ENCODE measurements at regions not wholly inside any gene's neighbourhood (a gene's known extent, or its start where the extent isn't known, plus 50 kb on each side); places are given as distances from the start of the nearest gene placed in this dataset.

DNA sequence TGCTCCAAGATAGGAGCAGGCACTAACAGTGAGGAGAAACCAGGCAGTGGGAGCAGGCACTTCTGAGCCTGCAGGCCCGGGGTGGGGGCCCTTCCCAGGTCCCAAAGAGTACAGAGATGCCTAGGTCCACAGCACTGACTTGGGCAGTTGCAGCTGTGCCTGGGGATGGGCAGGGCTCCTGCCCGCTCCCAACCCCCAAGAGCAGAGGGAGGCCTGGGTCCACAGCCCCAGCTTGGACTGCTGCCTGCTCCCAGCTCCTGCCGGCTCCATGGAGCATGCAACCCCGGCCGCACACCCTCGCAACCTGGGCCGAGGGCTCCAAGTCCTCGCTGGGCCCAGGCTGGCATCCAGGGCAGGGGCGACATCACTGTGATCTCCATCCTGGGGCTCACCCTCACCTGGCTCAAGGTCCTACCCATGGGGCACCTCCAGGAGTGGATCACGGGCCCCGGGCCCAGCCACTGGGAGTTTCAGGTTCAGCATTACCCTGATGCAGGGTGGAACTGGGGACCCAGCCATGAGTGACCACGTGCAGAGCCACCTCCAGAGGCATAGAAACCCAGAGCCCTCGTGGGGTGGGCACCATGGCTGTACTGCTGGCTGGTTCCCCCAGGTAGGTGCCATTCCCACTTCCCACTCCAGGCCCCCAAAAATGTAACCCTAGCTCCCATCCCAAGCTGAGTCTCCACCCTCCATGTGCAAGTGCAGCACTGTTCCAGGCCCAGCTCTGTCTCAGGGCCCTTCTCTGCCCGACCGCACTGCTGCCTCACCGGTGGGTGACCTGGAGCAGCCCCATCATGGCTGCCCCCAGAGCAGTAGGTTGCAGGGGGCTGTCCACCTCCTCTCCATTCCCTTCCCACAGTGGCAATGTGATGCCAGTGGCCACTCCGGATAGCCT lies 325.6 kb downstream of the NR4A2 start:
- Histone ChIP-seq H3K27ac (ENCODE audit: insufficient read depth, low read length) (no peak overlapping the region), H3K9ac (ENCODE audit: insufficient read depth, low read length) (no peak overlapping the region), H3K36me3 (ENCODE audit: control insufficient read depth, insufficient read depth, low read length) (no peaks in the 10 kb centered on the region), H3K4me2 (ENCODE audit: extremely low read depth, insufficient read depth, low read length) (no peak overlapping the region), H3K27me3 (ENCODE audit: control insufficient read depth, insufficient read depth, low read length) (no peaks in the 10 kb centered on the region), H4K20me1 (ENCODE audit: control insufficient read depth, extremely low read depth, insufficient read depth, low read length) (no peaks in the 10 kb centered on the region), H2AFZ (ENCODE audit: low read length) (no peak overlapping the region), H3K79me2 (ENCODE audit: control insufficient read depth, insufficient read depth, low read length) (no peaks in the 10 kb centered on the region), H3K4me1 (ENCODE audit: control insufficient read depth, extremely low read depth, insufficient read depth, low read length) (no peaks in the 10 kb centered on the region), H3K9me3 (ENCODE audit: control insufficient read depth, insufficient read depth, low read depth, low read length) (no peaks in the 10 kb centered on the region), H3K4me3 (replicated peaks in 1 of 4; ENCODE audit: control extremely low read depth in 1 of 4, insufficient read depth in 1 of 4, low read depth in 3 of 4, low read length in 4 of 4) (no peak overlapping the region)
- TF ChIP-seq, protein P1, sequence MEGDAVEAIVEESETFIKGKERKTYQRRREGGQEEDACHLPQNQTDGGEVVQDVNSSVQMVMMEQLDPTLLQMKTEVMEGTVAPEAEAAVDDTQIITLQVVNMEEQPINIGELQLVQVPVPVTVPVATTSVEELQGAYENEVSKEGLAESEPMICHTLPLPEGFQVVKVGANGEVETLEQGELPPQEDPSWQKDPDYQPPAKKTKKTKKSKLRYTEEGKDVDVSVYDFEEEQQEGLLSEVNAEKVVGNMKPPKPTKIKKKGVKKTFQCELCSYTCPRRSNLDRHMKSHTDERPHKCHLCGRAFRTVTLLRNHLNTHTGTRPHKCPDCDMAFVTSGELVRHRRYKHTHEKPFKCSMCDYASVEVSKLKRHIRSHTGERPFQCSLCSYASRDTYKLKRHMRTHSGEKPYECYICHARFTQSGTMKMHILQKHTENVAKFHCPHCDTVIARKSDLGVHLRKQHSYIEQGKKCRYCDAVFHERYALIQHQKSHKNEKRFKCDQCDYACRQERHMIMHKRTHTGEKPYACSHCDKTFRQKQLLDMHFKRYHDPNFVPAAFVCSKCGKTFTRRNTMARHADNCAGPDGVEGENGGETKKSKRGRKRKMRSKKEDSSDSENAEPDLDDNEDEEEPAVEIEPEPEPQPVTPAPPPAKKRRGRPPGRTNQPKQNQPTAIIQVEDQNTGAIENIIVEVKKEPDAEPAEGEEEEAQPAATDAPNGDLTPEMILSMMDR (conservative IDR thresholded peaks at IDR 0.05 in 1 of 2, IDR thresholded peaks at IDR 0.05 in 1 of 2; ENCODE audit: low read depth in 1 of 2, low read length in 2 of 2) = no peak
- DNase-seq (ENCODE audit: low read depth in 2 of 2) = no peak

DNA sequence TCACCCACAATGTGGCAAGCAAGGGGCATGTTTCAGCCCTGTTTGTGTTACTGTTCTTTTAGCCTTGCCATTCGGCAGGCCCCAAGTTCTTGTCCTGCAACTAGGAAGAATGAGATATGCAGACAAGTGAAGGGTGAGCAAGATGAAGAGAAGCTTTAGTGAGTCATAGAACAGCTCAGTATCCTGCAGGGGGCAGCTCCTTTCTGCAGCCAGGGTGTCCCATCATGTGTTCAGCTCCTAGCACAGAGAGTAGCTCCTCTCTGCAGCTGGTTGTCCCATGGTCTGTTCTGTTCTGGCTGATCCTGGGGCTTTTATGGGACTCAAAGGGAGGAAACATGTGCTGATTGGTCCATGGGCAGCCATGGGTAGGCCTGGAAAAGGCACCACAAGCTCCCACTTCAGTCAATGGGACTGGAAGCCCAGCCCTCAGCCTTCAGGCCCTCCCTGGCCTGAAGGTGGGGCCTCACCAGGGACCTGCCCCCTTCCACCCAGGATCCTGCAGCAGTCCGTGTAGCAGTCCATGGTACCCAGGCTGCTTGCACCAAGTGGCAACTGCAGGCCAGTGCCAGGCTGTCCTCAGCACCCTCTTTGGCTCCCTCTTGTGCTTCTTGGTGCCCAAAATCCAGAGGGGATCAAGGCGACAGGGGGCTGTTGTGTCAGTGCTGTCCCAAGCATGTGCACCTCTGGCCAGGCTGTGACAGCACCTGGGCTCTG lies 326.4 kb downstream of the NR4A2 start:
- no peaks in the 10 kb centered on the region for H3K79me2 ChIP-seq (ENCODE audit: control insufficient read depth, insufficient read depth, low read length)
- no peak overlapping the region for H3K4me3 ChIP-seq (replicated peaks in 1 of 4; ENCODE audit: control extremely low read depth in 1 of 4, insufficient read depth in 1 of 4, low read depth in 3 of 4, low read length in 4 of 4)
- H3K9me3 ChIP-seq (ENCODE audit: control insufficient read depth, insufficient read depth, low read depth, low read length) = no peaks in the 10 kb centered on the region
- H3K36me3 ChIP-seq (ENCODE audit: control insufficient read depth, insufficient read depth, low read length) = no peaks in the 10 kb centered on the region
- no peak overlapping the region for H3K27ac ChIP-seq (ENCODE audit: insufficient read depth, low read length)
- no peaks in the 10 kb centered on the region for H4K20me1 ChIP-seq (ENCODE audit: control insufficient read depth, extremely low read depth, insufficient read depth, low read length)
- TF ChIP-seq, protein P1 (conservative IDR thresholded peaks at IDR 0.05 in 1 of 2, IDR thresholded peaks at IDR 0.05 in 1 of 2; ENCODE audit: low read depth in 1 of 2, low read length in 2 of 2) = no peak
- no peak for TF ChIP-seq EZH2 (IDR thresholded peaks at IDR 0.05; ENCODE audit: low read length, missing control alignments)
- H3K27me3 ChIP-seq (ENCODE audit: control insufficient read depth, insufficient read depth, low read length) = no peaks in the 10 kb centered on the region
- no peak overlapping the region for H3K4me2 ChIP-seq (ENCODE audit: extremely low read depth, insufficient read depth, low read length)
- no peak overlapping the region for H3K9ac ChIP-seq (ENCODE audit: insufficient read depth, low read length)
- no peaks in the 10 kb centered on the region for H3K4me1 ChIP-seq (ENCODE audit: control insufficient read depth, extremely low read depth, insufficient read depth, low read length)
- no peak overlapping the region for H2AFZ ChIP-seq (ENCODE audit: low read length)
- DNase-seq (ENCODE audit: low read depth in 2 of 2) = peak in 1 of 2 donors; percentile 6

DNA sequence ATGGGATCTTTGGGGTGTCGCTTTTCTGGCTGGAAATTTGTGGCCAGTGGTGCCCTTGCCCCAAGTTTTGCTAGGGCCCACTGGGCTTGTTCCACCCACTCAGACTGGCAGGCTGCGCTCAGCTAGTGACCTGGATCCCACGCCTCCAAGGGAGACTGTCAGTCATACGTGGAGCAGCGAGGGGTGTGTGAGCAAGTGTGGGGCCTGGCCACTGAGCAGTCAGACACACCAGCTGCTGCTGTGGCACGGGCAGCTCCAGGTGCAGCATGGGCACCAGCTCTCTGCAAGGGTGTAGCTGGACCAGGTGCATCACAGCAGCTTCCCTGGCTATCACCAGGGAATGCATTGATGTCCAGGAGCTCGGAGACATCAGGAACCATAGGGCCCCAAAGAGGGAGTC lies 327.0 kb downstream of the NR4A2 start:
- H3K4me3 ChIP-seq (replicated peaks in 1 of 4; ENCODE audit: control extremely low read depth in 1 of 4, insufficient read depth in 1 of 4, low read depth in 3 of 4, low read length in 4 of 4) = no peak overlapping the region
- H2AFZ ChIP-seq (ENCODE audit: low read length) = no peak overlapping the region
- no peaks in the 10 kb centered on the region for H3K9me3 ChIP-seq (ENCODE audit: control insufficient read depth, insufficient read depth, low read depth, low read length)
- H3K4me2 ChIP-seq (ENCODE audit: extremely low read depth, insufficient read depth, low read length) = no peak overlapping the region
- H3K79me2 ChIP-seq (ENCODE audit: control insufficient read depth, insufficient read depth, low read length) = no peaks in the 10 kb centered on the region
- no peak overlapping the region for H3K9ac ChIP-seq (ENCODE audit: insufficient read depth, low read length)
- no peak for DNase-seq (ENCODE audit: low read depth in 2 of 2)
- no peak overlapping the region for H3K27ac ChIP-seq (ENCODE audit: insufficient read depth, low read length)
- TF ChIP-seq EZH2 (IDR thresholded peaks at IDR 0.05; ENCODE audit: low read length, missing control alignments) = no peak
- TF ChIP-seq, protein P1 (conservative IDR thresholded peaks at IDR 0.05 in 1 of 2, IDR thresholded peaks at IDR 0.05 in 1 of 2; ENCODE audit: low read depth in 1 of 2, low read length in 2 of 2) = no peak
- no peaks in the 10 kb centered on the region for H3K36me3 ChIP-seq (ENCODE audit: control insufficient read depth, insufficient read depth, low read length)
- H4K20me1 ChIP-seq (ENCODE audit: control insufficient read depth, extremely low read depth, insufficient read depth, low read length) = no peaks in the 10 kb centered on the region
- H3K4me1 ChIP-seq (ENCODE audit: control insufficient read depth, extremely low read depth, insufficient read depth, low read length) = no peaks in the 10 kb centered on the region
- no peaks in the 10 kb centered on the region for H3K27me3 ChIP-seq (ENCODE audit: control insufficient read depth, insufficient read depth, low read length)

Data from fibroblast of lung (primary cell).